GM21526 (cell line): ENCODE measurements at regions not wholly inside any gene's neighbourhood (a gene's known extent, or its start where the extent isn't known, plus 50 kb on each side); places are given as distances from the start of the nearest gene placed in this dataset.
"Not testable (repeated sequence)": the region's sequence is repeated elsewhere in the genome, so short reads cannot be mapped to it uniquely, and the experiment has no call there.

Experiments
- ATAC-seq: cut with Tn5 transposase; IDR thresholded peaks from one replicate; pipeline ENCODE4 v1.9.1; 2021; ENCODE audit warnings: moderate library complexity; ENCODE audit not compliant: unreplicated experiment, low FRiP score

DNA sequence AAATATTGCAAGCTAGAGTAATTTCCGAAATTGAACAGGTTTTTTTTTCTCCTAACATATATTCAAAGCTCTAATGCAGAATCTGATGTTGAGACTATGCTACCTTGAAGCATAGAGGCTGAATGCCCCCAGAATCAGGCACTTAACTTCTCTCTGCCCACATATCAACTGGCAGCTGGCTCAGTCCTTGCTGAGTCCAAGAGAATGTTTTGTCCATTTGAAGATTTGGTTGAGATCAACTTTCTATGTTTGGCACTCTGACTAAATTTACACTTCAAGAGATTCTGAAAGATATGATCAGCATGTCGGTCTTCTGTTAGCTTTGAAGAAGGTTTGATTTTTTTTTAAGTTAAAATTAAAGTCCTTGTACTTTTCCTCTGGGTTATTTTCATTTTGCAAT, 1298.1 kb downstream of the EPHA7 start:
- ATAC-seq, result no peak

DNA sequence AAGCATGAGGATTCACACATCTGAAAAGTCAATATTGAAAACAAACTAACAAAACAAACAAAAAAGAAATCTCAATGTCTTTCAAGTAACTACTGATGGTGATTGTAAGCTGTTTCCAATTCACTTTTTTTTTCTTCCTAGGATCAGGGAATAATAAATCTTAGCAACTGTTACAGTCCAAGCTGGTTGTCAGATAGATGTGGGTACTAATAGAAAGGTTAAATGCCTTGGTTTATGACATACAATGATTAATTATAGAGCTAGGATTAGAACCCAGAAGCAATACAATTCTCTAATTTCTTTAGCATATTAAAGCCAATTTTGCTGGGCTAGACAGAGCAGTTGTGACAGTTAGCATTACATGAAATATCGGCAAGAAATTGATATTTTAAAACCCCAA, 1301.6 kb downstream of the EPHA7 start:
- ATAC-seq, result no peak

DNA sequence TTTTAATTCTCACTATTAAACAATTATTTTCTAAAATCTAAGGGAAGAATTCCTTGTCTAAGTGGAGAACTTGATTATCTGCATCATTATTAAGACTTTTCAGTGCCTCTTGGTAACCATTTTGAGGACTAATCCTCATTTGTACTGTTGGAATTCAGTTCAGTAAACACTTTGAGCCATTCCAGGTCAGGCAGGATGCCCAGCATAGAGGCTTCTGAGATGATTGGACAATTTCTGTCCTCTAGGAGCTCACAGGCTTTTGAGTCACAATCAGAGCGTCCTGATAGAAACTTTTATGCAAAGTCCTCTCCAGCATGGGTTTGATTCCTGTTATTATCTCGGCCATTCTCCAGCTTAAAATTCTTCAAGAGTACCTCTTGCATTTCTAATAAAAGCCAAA, 1304.6 kb downstream of the EPHA7 start:
- ATAC-seq, result no peak

DNA sequence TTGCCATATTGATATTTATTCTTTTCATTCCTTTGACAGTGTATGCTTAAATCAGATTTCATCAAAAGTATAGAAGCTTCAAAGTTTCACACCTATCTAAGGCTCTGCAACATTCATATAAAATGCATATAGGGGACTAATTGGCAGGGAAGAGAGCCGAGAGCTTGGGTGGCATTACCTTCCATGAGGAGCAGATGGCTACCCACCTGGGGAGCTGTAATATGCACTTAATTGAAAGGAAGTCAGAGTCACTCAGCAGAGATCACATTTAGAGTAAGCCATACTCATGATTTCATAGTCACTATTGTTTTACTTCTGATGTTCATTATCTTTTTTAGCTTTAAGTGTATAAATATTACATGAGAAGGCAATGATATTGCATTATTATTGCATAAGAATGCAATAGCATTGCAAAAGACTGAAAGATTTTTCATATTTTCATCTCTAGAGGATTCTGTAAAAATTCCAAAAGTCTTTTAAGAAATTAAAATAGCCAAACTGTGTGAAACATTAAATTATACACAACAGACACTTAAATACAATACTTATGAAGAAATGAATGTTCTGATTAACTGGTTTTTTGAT, 1305.2 kb downstream of the EPHA7 start:
- ATAC-seq, result no peak

DNA sequence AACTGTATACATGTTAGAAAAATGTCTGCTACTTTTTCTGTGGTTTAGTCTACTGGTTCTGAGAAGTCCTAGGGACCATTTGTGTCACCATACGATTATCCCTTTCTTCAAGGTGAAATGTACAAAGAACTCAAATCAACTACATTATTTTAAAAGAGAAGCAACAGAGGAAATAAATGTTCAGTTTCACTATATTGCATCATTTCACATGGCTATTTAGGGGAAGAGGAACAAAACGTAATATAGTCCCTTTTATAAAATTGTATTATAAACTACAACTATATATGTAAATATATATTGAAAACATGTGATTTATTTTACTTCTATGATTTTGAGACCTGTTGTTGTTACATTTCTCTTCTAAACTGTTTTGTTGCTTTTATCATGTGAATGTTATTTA, 1308.0 kb downstream of the EPHA7 start:
- no peak for ATAC-seq

DNA sequence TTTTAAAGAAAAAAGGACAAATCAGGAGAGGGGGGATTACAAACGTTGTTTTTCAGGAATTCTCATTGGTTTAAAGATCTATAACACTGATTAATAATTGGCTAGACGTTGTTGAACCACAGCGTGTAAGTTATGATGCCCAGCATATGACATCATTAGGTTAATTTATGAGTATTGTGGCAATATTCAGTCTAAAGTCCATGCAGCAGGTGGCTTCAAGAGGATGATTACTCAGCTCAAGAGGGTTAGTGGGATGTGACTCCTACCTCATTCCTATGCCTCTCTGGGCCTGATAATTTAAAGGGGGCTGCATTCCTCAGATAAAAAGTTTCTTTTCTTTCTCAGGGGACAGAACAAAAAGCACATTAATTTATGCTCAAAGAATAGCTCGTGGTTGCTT, 1309.0 kb downstream of the EPHA7 start:
- ATAC-seq, result no peak

DNA sequence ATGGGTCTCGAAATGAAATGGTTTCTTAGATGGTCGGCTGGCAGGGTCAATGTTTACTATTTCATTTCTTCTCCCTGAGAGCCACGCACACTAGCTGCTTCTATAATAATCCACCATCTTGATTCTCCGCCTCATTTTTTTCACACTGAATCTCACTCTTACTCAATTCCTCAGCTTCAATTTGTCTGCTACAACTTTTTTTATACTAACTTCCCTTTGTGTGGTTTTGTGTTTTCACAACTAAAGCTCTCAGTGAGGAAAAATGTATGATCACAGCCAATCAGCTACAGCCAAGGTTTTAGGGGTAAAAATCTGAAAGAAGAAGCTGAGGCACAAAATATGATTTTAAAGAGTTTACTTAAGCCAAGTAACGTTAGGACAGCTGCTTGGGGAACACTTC, 1309.4 kb downstream of the EPHA7 start:
- no peak for ATAC-seq

DNA sequence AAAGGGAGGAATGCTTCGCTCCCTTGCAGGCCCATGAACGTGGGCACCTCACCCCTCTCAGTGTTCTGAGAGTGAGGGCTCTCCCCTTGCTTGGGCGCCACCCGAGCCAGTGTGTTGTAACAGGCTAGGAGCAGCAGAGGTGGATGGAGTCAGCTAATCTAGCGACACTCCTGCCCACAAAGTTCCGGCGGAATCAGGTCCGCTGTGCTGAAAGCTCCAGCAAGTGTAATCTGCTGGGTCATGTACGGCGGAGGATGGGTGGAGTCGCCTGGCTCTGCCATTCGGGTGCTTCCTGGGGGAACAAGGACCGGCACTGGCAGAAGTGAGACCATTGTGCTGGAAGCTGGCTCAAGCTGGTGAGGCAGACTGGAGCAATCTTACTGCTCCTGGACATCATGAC, 1310.1 kb downstream of the EPHA7 start:
- no peak for ATAC-seq

DNA sequence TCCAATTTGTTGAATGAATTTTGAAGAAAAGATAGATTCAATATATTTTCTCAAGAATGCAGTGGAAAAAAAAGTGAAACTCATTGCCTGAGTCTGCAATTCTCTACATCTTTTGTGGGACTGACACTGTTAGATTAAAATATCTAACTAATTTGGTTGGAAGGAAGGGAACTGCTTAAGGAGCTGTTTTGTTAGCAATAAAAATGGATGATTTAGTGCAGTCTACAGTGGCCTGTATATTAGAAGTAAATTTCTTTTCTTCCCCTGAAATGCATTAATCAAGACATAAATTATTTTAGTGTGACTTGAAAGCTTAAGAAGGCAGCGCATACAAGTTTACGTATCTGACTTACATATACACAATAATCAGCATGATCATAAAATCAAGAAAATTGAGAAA, 1332.6 kb downstream of the EPHA7 start:
- no peak for ATAC-seq

DNA sequence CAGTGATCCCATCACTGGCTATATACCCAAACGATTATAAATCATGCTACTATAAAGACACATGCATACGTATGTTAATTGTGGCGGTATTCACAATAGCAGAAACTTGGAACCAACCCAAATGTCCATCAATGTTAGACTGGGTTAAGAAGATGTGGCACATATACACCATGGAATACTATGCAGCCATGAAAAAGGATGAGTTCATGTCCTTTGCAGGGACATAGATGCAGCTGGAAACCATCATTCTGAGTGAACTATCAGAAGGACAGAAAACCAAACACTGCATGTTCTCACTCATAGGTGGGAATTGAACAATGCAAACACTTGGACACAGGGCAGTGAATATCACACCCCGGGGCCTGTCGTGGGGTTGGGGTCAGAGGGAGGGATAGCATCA, 1335.4 kb downstream of the EPHA7 start:
- ATAC-seq, result not testable (repeated sequence)

DNA sequence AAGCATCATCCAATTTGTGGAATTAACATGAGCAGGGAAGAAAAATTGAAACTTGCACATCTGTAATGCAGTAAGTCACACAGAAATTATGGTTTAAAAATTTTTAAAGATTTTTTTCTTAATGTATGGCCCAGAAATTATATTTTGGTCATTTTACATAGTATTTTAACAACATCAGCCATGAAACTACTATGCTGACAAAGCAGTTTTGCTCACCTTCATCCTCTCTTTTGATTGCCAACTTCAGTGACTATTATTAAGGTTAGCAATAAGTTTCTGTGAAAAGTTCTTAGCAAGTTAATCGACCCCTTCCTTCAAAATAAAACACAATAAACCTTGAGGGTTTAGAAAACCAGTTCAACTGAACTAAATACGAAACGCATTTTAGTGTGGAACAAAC, 1347.0 kb downstream of the EPHA7 start:
- no peak for ATAC-seq

DNA sequence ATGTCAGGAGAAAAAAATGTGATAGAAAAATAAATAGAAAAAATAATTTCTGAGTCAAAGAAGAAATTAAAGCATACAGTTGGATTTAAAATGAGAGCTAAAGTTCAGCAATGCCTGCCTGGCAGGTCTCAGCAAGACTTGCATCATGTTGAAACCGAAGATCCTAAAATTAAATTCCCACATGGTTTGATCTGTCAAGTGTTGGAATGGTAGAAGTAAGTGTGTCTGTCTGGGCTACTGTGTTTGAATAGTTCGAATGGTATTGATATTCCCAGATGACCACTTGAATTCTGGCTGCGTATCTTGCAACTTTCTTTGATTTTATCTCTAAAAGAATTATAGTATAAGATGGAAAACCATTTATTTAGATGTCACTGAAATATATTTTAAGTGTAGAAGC, 1349.6 kb downstream of the EPHA7 start:
- ATAC-seq, result no peak

DNA sequence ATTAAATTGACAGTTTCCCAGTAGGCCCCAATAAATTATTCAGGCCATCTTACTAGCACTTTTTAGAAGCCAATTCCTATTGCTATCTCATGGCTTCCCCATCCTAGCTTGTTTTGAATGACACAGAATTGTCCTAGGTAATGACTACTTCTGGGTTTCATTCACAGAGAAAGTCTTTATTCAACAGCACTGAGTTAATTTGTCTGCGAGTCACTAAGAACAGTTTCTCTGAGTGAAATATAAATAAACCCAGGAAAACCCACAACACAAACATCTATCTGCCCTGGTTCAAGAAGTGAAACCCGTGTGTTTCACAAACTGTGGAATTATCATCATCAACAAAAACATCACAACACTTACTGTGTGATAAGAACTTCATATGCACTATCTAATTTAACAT, 1366.8 kb downstream of the EPHA7 start:
- ATAC-seq, result no peak

DNA sequence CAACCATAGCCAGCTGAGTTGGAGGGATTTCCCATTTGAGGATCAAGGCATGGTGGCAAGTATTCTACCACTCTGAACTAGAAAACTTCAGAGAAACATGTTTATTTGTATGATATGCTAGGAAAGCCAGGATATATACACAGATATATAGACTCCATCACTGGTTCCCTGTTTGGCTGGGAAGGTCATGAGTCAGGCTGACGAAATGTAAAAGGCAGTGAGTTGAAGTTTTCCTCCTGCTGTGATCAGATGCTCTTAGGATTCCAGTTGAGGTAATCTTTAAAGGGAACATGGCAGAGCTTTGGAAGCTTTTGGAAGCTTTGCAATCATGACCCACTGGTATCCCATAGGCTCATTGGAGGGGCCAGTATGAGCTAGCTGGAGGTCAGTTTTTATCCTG, 1369.1 kb downstream of the EPHA7 start:
- ATAC-seq, result no peak

DNA sequence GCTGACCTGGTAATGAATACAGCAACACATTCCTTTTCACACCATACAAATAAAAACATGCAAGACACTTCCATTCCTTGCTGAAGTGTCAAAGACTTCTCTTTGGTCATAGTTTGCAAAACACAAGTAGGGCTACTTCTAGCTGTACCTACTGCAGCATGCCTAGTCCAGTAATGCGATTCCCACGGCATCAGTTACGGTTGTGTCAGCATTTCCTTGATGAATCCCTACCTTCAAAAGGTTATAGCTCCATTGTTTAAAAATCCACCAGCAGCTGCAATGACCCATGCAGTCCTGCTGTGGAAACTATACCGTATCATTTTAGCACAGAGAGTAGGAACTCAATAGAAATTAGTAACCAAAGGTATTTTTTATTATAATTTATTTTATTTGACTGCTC, 1371.5 kb downstream of the EPHA7 start:
- no peak for ATAC-seq

DNA sequence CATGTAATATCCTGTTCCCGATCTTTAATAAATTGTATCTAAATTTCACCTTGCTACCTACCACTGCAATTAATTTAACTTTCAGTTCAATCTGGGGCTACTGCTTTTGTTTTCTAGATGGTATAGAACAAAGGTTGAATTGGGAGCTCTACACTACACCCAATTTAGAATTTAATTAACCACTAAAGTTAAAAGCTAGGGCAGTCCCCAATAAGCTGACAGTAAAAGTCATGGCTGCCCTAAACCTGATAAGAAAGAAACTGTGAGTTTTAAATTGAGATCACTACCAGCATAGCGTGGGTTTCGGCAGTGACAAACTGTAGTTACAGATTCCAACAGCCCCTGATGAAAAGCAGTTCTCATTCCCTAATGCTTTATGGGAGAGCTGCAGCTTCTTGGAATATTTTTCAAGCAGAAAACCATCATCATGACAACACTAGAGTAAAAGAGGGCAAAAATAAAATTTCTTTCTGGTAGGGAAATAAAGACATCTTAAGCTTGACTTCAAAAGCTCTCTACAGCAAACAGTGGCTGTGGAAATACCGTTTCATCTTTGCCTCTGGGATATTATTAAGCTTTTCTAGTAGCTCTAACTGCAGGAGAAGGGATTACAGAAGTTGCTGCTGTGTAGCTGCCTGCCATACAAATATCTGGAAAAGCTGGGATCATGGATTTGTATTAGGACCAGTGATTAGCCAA, 1372.1 kb downstream of the EPHA7 start:
- ATAC-seq, result no peak

DNA sequence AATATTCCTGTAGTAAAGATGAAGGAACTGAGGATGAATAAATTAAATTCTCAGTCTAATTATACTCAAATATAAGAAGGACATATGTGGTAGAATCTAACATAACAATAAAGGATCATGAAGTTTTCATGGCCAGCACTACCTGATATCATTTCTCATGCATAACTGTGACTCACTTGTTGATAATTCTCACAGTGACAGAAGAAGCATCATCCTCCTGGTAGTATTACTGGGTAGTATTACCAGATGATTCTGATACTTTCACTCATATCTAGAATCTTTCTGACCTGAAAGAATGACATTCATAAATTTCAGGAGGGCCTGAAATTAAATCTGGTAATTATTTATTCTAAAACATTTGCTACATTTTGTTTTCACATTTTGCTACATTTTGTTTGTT, 1375.0 kb downstream of the EPHA7 start:
- ATAC-seq, result no peak

DNA sequence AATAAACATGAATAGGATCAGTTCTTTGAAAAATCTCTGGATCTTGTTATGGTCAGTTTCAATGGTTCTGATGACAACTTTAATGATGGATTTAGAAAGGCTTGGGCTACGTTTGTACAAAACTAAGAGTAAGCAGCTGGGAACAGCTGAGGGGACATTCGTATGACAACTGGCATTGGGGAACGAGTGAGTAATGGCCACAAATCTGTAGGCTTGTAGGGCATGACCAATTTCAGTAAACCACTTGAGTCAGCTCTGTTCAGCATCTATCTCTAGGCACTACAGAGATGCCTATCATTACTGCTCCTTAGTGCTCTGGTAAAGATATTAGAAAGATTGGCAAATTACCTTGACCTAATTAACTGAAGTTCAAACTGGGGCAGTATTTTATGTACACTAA, 1375.6 kb downstream of the EPHA7 start:
- no peak for ATAC-seq

DNA sequence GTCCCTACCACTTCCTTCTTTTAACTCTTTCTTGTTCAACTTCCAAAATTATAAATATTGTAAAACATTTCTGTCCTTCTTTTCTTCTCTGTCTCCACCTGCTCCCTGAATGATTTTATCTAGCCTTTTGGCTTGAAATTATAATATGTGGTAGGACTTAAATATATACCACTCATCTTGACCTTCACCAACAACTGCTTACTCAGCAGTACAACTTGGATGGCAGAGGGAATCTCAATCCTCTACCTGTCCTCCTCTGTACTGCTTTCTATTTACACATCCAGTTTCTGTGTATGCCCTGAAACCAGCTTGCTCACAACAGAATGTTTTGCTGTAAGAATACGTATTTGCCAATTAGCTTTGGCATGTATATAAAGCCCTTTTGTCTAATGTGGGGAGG, 1392.5 kb downstream of the EPHA7 start:
- no peak for ATAC-seq

DNA sequence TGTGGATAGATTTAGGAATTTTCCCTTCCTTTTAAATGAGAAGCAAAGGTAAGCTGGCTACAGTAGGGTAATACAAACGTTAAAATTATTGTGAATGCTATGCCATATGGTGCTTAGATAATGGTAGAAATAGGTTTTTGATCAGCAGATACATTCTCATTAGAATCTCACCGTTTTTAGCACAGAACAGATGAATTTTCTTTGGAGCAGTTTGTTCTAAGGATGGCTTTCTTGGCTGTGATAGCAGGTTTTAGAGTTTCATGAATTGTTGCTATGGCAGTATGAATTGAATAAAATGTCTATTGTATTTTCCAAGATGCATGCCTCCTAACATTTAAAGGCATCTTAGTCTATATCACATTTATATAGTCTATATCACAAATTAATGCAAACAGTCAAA, 1394.5 kb downstream of the EPHA7 start:
- ATAC-seq, result no peak

DNA sequence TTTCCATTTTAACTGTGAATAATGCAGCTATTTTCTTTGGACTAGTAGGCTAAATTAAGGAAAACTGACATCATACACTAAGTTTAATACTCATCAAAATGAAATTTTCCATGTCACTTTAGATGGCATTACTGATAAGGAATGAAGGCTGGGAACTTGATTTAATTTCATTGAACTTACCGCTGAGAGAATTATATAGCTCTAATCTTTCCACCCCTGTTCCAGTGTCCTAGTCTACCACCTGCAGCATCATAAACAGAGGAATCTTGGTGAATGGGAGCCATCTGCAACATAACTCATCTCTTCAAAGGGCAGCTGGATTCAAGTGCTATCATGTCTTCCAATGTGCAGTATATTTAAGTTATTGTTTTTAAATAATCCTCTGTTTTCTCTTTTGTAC, 1395.2 kb downstream of the EPHA7 start:
- ATAC-seq, result no peak

DNA sequence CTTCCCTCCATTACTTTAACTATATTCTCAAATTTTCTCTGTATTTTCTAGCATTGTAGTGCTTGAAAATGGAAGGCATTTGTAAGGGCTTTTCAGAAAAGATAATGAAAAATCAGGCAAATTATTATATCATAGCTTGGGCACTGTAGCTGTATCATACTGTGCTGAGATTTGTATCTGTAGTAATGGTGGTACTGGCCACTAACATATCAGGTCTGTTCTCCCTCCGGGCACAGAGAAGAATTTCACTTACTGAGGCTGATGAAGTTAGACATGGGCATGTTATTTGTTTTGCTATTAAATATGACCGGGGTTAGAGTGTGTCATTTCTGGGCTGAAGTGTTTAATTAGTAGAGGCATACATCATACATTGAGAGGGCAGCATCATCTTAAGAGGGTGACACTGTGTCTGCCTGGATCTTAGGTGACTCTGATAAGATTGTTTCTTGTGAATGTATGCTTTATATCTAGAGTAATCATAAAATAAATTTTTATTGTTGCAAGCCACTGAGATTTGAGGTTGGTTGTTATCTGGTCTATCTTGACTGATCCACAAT, 1395.9 kb downstream of the EPHA7 start:
- no peak for ATAC-seq
